Body of pancreas (tissue), 4 donors: ENCODE measurements at regions not wholly inside any gene's neighbourhood (a gene's known extent, or its start where the extent isn't known, plus 50 kb on each side); places are given as distances from the start of the nearest gene placed in this dataset.

Experiments used
- POLR2A ChIP-seq, 3 donors: fragments of 450-650 bp; IDR thresholded peaks; one replicate each; pipeline ENCODE4 v1.6.1; 2016; ENCODE audit warnings: antibody characterized with exemption in 3 of 3, mild to moderate bottlenecking in 2 of 3
- TF ChIP-seq, protein P1 (sequence below), 7 experiments: fragments of 450-650 bp in 4 of 7; fragments of 200-600 bp in 3 of 7; sonication (generic) in 3 of 7; IDR thresholded peaks; one replicate each; pipeline ENCODE4 v1.5.1; 2016 to 2019; ENCODE audit warnings: antibody characterized with exemption in 7 of 7

DNA sequence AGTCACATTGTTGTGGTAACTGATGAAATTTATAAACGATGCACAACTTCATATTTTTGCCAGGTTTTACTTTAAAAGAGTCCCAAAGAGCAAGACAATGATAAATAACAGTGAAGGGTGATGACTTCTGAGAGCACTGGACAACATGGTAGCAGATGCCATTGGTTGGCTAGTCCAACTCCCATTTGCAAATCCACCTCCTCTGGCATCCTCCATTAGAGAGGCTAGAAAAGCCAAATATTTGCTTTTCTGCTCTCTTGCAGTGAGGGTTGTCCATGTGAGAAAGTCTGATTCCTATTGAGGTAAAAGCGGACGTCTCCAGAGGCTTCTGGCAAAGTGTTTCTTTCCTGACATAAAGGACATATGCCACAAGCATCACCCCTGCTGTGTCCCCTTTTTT, 89.6 kb upstream of the BMP4 start:
- no peak for TF ChIP-seq POLR2A (IDR thresholded peaks at IDR 0.05)
- TF ChIP-seq, protein P1, sequence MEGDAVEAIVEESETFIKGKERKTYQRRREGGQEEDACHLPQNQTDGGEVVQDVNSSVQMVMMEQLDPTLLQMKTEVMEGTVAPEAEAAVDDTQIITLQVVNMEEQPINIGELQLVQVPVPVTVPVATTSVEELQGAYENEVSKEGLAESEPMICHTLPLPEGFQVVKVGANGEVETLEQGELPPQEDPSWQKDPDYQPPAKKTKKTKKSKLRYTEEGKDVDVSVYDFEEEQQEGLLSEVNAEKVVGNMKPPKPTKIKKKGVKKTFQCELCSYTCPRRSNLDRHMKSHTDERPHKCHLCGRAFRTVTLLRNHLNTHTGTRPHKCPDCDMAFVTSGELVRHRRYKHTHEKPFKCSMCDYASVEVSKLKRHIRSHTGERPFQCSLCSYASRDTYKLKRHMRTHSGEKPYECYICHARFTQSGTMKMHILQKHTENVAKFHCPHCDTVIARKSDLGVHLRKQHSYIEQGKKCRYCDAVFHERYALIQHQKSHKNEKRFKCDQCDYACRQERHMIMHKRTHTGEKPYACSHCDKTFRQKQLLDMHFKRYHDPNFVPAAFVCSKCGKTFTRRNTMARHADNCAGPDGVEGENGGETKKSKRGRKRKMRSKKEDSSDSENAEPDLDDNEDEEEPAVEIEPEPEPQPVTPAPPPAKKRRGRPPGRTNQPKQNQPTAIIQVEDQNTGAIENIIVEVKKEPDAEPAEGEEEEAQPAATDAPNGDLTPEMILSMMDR (IDR thresholded peaks at IDR 0.05): no peak
